ENCODE measurements at regions not wholly inside any gene's neighbourhood (a gene's known extent, or its start where the extent isn't known, plus 50 kb on each side); places are given as distances from the start of the nearest gene placed in this dataset.
"Not testable (repeated sequence)": the region's sequence is repeated elsewhere in the genome, so short reads cannot be mapped to it uniquely, and the experiment has no call there.

GRCh38 chr3:89783341-89783927, 676.0 kb downstream of the EPHA3 start:
- DNase-seq = no peak

- no peak for DNase-seq
Measured at GRCh38 chr3:89787485-89787884, 680.1 kb downstream of the EPHA3 start.

- no peak for DNase-seq
Measured at GRCh38 chr3:89787979-89788378, 680.6 kb downstream of the EPHA3 start.

- DNase-seq = no peak
Measured at GRCh38 chr3:89795506-89795905, 688.1 kb downstream of the EPHA3 start.

- no peak for DNase-seq
Measured at GRCh38 chr3:89802881-89803280, 695.5 kb downstream of the EPHA3 start.

GRCh38 chr3:89803711-89804110, 696.3 kb downstream of the EPHA3 start:
- no peak for DNase-seq

GRCh38 chr3:89806166-89806565, 698.7 kb downstream of the EPHA3 start:
- no peak for DNase-seq

- no peak for DNase-seq
Measured at GRCh38 chr3:89808680-89809197, 701.3 kb downstream of the EPHA3 start.

GRCh38 chr3:89813500-89813899, 706.1 kb downstream of the EPHA3 start:
- DNase-seq = no peak

GRCh38 chr3:89841041-89841440, 733.6 kb downstream of the EPHA3 start:
- no peak for DNase-seq

GRCh38 chr3:89845053-89845452, 737.6 kb downstream of the EPHA3 start:
- no peak for DNase-seq

- no peak for DNase-seq
Measured at GRCh38 chr3:89847955-89848354, 740.5 kb downstream of the EPHA3 start.

- no peak for DNase-seq
Measured at GRCh38 chr3:89851974-89852621, 744.7 kb downstream of the EPHA3 start.

GRCh38 chr3:89859757-89860156, 752.3 kb downstream of the EPHA3 start:
- no peak for DNase-seq

- DNase-seq = no peak
Measured at GRCh38 chr3:89867286-89867685, 759.9 kb downstream of the EPHA3 start.

GRCh38 chr3:89876116-89876515, 768.7 kb downstream of the EPHA3 start:
- DNase-seq = no peak

- DNase-seq = no peak
Measured at GRCh38 chr3:89877230-89877629, 769.8 kb downstream of the EPHA3 start.

GRCh38 chr3:89889386-89889785, 782.0 kb downstream of the EPHA3 start:
- no peak for DNase-seq

- DNase-seq = no peak
Measured at GRCh38 chr3:89908711-89909213, 801.3 kb downstream of the EPHA3 start.

GRCh38 chr3:89912031-89912430, 804.6 kb downstream of the EPHA3 start:
- DNase-seq = no peak

GRCh38 chr3:89923921-89924610, 816.6 kb downstream of the EPHA3 start:
- DNase-seq = no peak

- no peak for DNase-seq
Measured at GRCh38 chr3:89925976-89926375, 818.6 kb downstream of the EPHA3 start.

GRCh38 chr3:89932882-89933281, 825.5 kb downstream of the EPHA3 start:
- no peak for DNase-seq

GRCh38 chr3:89944461-89944860, 837.0 kb downstream of the EPHA3 start:
- DNase-seq = not testable (repeated sequence)

All from suppressor macrophage treated with lipopolysaccharide for 4 hours (primary cell).